ENCODE measurements at regions not wholly inside any gene's neighbourhood (a gene's known extent, or its start where the extent isn't known, plus 50 kb on each side); places are given as distances from the start of the nearest gene placed in this dataset.

DNA sequence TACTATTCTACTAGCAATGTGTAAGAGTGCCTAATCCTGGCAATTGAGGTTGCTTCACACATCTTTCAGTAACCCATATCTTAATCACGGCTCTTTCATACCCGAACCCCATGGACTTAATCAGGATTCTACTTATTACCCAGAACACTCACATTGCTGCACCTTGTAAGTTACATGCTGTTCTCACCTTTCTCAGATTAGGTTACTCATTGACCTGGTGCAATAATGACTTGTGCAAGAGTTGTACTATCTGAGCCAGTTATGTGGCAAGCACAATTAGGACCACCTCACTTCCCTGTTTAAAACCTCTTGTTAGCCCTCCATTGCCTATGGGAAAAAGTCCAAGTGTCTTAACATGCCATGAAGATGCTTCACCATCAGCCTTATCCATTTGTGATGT is 306.7 kb upstream of the E2F7 start:
- H3K4me3 Mint-ChIP-seq, result no peak overlapping the region
- H3K9me3 ChIP-seq (ENCODE audit: control insufficient read depth, insufficient read depth, low read length), result no peaks in the 10 kb centered on the region
- H3K4me1 Mint-ChIP-seq, result no peaks in the 10 kb centered on the region
- H3K4me1 ChIP-seq (ENCODE audit: control insufficient read depth, insufficient read depth, low read length), result no peaks in the 10 kb centered on the region
- intact Hi-C loops (cut with micrococcal nuclease), result no loop called here
- DNase-seq (no peak), ATAC-seq (no peak)
- no peaks in the 10 kb centered on the region for H3K27me3 Mint-ChIP-seq (ENCODE audit: low read depth in 2 of 2)
- H3K36me3 ChIP-seq (ENCODE audit: control insufficient read depth, insufficient read depth, low read length), result no peaks in the 10 kb centered on the region
- H3K4me3 ChIP-seq (ENCODE audit: low read length), result no peak overlapping the region
- H3K27ac ChIP-seq (ENCODE audit: low read length), result no peak overlapping the region
- H3K36me3 Mint-ChIP-seq, result no peaks in the 10 kb centered on the region
- 93% methylated on average over 2 of the region's 2 CpGs for WGBS (ENCODE audit: insufficient coverage)
- no peak overlapping the region for H3K27ac Mint-ChIP-seq
- H3K9me3 Mint-ChIP-seq, result peaks cover 8% of the 10 kb centered on the region in 2 donors
- no peak for TF ChIP-seq CTCF (IDR thresholded peaks at IDR 0.05)
- no peaks in the 10 kb centered on the region for H3K27me3 ChIP-seq (ENCODE audit: control insufficient read depth, insufficient read depth, low read length)

DNA sequence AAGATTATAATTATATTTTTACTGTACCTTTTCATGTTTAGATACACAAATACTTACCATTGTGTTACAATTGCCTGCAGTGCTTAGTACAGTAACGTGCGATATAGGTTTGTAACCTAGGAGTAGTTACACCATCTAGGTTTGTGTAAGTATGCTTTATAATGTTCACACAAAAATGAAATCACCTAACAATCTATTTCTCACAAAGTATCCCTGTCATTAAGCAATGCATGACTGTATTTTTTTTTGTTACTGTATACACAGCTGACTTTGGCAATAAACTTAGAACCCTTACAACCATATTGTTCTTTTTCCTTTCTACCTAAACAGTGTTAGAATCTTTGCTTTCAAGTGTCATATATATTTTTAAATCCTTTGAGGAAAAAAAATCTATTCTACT is 303.0 kb upstream of the E2F7 start:
- Histone ChIP-seq H3K4me1 (ENCODE audit: control insufficient read depth, insufficient read depth, low read length) (no peaks in the 10 kb centered on the region), H3K9me3 (ENCODE audit: control insufficient read depth, insufficient read depth, low read length) (no peaks in the 10 kb centered on the region), H3K27me3 (ENCODE audit: control insufficient read depth, insufficient read depth, low read length) (no peaks in the 10 kb centered on the region), H3K4me3 (ENCODE audit: low read length) (no peak overlapping the region), H3K36me3 (ENCODE audit: control insufficient read depth, insufficient read depth, low read length) (no peaks in the 10 kb centered on the region), H3K27ac (ENCODE audit: low read length) (no peak overlapping the region)
- ATAC-seq (no peak), DNase-seq (no peak)
- peaks cover 2 to 7% of the 10 kb centered on the region in 2 donors for H3K9me3 Mint-ChIP-seq
- H3K4me3 Mint-ChIP-seq, result no peak overlapping the region
- H3K4me1 Mint-ChIP-seq, result no peaks in the 10 kb centered on the region
- no peak for TF ChIP-seq CTCF (IDR thresholded peaks at IDR 0.05)
- no CpG with 5 or more reads among the region's 2 CpGs for WGBS (ENCODE audit: insufficient coverage)
- H3K27ac Mint-ChIP-seq, result no peak overlapping the region
- intact Hi-C loops (cut with micrococcal nuclease), result no loop called here
- H3K27me3 Mint-ChIP-seq (ENCODE audit: low read depth in 2 of 2), result no peaks in the 10 kb centered on the region
- H3K36me3 Mint-ChIP-seq, result no peaks in the 10 kb centered on the region

DNA sequence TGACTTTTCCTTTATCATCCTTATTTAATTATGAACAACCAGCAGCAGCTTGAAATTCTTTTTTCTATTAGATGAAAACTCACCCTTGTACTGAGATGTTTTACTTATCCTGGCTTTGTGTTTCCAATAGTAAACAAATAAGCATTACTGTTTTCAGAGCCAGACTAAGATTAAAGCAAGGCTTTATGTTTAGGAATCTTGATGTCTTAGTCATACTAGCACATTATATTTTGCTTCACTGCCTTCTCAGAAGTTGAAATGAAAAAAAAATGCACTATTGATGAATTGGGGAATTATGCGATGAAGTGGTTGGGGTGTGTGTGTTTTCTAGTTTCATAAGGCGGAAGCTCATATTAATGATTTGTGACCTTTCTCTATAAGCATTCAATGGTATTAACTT is 301.2 kb upstream of the E2F7 start:
- Mint-ChIP-seq H3K4me3 (no peak overlapping the region), H3K27ac (no peak overlapping the region), H3K27me3 (ENCODE audit: low read depth in 2 of 2) (no peaks in the 10 kb centered on the region), H3K36me3 (no peaks in the 10 kb centered on the region), H3K9me3 (peaks cover 2% of the 10 kb centered on the region in 2 donors), H3K4me1 (no peaks in the 10 kb centered on the region)
- no peaks in the 10 kb centered on the region for H3K9me3 ChIP-seq (ENCODE audit: control insufficient read depth, insufficient read depth, low read length)
- 90% methylated on average over 2 of the region's 2 CpGs for WGBS (ENCODE audit: insufficient coverage)
- H3K4me1 ChIP-seq (ENCODE audit: control insufficient read depth, insufficient read depth, low read length), result no peaks in the 10 kb centered on the region
- H3K27me3 ChIP-seq (ENCODE audit: control insufficient read depth, insufficient read depth, low read length), result no peaks in the 10 kb centered on the region
- H3K4me3 ChIP-seq (ENCODE audit: low read length), result no peak overlapping the region
- DNase-seq (no peak), ATAC-seq (no peak)
- H3K27ac ChIP-seq (ENCODE audit: low read length), result no peak overlapping the region
- intact Hi-C loops (cut with micrococcal nuclease), result no loop called here
- H3K36me3 ChIP-seq (ENCODE audit: control insufficient read depth, insufficient read depth, low read length), result no peaks in the 10 kb centered on the region
- no peak for TF ChIP-seq CTCF (IDR thresholded peaks at IDR 0.05)

- Histone ChIP-seq H3K36me3 (ENCODE audit: control insufficient read depth, insufficient read depth, low read length) (no peaks in the 10 kb centered on the region), H3K27me3 (ENCODE audit: control insufficient read depth, insufficient read depth, low read length) (no peaks in the 10 kb centered on the region), H3K4me3 (ENCODE audit: low read length) (no peak overlapping the region), H3K4me1 (ENCODE audit: control insufficient read depth, insufficient read depth, low read length) (no peaks in the 10 kb centered on the region), H3K9me3 (ENCODE audit: control insufficient read depth, insufficient read depth, low read length) (no peaks in the 10 kb centered on the region), H3K27ac (ENCODE audit: low read length) (no peak overlapping the region)
- ATAC-seq (no peak), DNase-seq (no peak)
- TF ChIP-seq CTCF (IDR thresholded peaks at IDR 0.05), result no peak
- intact Hi-C loops (cut with micrococcal nuclease), result no loop called here
- Mint-ChIP-seq H3K27me3 (ENCODE audit: low read depth in 2 of 2) (no peaks in the 10 kb centered on the region), H3K27ac (no peak overlapping the region), H3K4me1 (no peaks in the 10 kb centered on the region), H3K9me3 (peaks cover 5 to 6% of the 10 kb centered on the region in 2 donors), H3K4me3 (no peak overlapping the region), H3K36me3 (no peaks in the 10 kb centered on the region)
- WGBS (ENCODE audit: insufficient coverage), result 71% methylated on average over 1 of the region's 1 CpG
Observed at GRCh38 chr12:77364400-77364799, 299.0 kb upstream of the E2F7 start.
